Ovary (tissue), 3 donors: ENCODE measurements at regions not wholly inside any gene's neighbourhood (a gene's known extent, or its start where the extent isn't known, plus 50 kb on each side); places are given as distances from the start of the nearest gene placed in this dataset.
"Not testable (repeated sequence)": the region's sequence is repeated elsewhere in the genome, so short reads cannot be mapped to it uniquely, and the experiment has no call there.

Experiments used
- EP300 ChIP-seq: sonication (generic); formaldehyde crosslinking; IDR thresholded peaks from one replicate; pipeline ENCODE4 v1.6.1; 2017; ENCODE audit warnings: antibody characterized with exemption
- POLR2A ChIP-seq: fragments of 450-650 bp; IDR thresholded peaks from one replicate; pipeline ENCODE4 v1.6.1; 2017; ENCODE audit warnings: antibody characterized with exemption, mild to moderate bottlenecking, moderate library complexity
- TF ChIP-seq, protein P1 (sequence below), 3 donors: fragments of 450-650 bp in 2 of 3; fragments of 200-600 bp in 1 of 3; IDR thresholded peaks; one replicate each; pipeline versions ENCODE4 v1.5.1 to v1.8.0; 2016 to 2022; ENCODE audit warnings: antibody characterized with exemption in 3 of 3, mild to moderate bottlenecking in 1 of 3
- donor health status: DM: no; HTN: no; CAD: no.

DNA sequence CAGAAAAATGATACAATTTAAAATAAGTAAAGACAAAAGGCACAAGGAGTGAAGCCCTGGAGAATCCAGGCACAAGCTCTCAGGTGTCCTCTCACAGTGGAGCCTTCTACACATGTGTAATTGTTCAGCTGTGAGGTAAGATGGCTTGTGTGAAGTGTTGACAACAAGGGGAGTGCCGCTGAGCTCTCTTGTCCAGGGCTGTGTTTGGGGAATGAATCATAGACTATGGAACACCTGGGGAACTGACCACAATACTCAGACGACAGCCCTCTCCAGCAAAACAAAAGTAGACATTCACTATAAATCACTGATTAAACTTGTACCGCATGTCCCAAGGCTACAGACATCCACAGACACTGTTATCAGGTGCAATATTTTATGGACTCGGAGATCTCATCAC is 940.1 kb downstream of the TMEM121 start:
- not testable (repeated sequence) for TF ChIP-seq POLR2A, EP300
- TF ChIP-seq, protein P1, sequence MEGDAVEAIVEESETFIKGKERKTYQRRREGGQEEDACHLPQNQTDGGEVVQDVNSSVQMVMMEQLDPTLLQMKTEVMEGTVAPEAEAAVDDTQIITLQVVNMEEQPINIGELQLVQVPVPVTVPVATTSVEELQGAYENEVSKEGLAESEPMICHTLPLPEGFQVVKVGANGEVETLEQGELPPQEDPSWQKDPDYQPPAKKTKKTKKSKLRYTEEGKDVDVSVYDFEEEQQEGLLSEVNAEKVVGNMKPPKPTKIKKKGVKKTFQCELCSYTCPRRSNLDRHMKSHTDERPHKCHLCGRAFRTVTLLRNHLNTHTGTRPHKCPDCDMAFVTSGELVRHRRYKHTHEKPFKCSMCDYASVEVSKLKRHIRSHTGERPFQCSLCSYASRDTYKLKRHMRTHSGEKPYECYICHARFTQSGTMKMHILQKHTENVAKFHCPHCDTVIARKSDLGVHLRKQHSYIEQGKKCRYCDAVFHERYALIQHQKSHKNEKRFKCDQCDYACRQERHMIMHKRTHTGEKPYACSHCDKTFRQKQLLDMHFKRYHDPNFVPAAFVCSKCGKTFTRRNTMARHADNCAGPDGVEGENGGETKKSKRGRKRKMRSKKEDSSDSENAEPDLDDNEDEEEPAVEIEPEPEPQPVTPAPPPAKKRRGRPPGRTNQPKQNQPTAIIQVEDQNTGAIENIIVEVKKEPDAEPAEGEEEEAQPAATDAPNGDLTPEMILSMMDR (IDR thresholded peaks at IDR 0.05): not testable (repeated sequence)
